HepG2 (cell line): ENCODE measurements at regions not wholly inside any gene's neighbourhood (a gene's known extent, or its start where the extent isn't known, plus 50 kb on each side); places are given as distances from the start of the nearest gene placed in this dataset.

Experiments used
- ATAC-seq: fragments of 200-7000 bp; cut with Tn5 transposase; 3 replicates; pipeline ENCODE4 v1.9.1; 2020; ENCODE audit warnings: mild to moderate bottlenecking, moderate library complexity
- BruUV-seq: library from RNA; stranded (reverse); fragments of 400-500 nt; replicated peaks from 2 replicates; lab custom pipeline; 2021; lab: Mats Ljungman, UMichigan
- CTCF ChIA-PET: fragments of 300-600 bp; formaldehyde crosslinking; extraction: SDS; loops from one replicate; lab custom pipeline; 2021; ENCODE audit warnings: low total read pairs, inconsistent platforms, low intra/inter-chr PET ratio; lab: Yijun Ruan, JAX
- POLR2A ChIA-PET: fragments of 350-600 bp; sonication (Branson Sonifier 250); formaldehyde crosslinking; loops from one replicate; lab custom pipeline; 2020; ENCODE audit warnings: antibody characterized with exemption, inconsistent platforms; lab: Yijun Ruan, JAX
- DNase-seq: peaks from one replicate; pipeline ENCODE4 v3.0.0-alpha.2; 2015; ENCODE audit warnings: low spot score
- FAIRE-seq: peaks from 3 replicates; lab custom pipeline; 2011; peaks lifted over from hg19 to GRCh38; lab: Jason Lieb, UNC
- H2AFZ ChIP-seq: one replicate; pipeline ENCODE4 v1.6.1; 2011; ENCODE audit warnings: low read length, inconsistent platforms
- H3K27ac ChIP-seq: fragments of 300-600 bp; 3 replicates; pipeline ENCODE4 v1.8.0; 2011; ENCODE audit warnings: mixed run types, mild to moderate bottlenecking, mixed read lengths, low read length, inconsistent platforms; ENCODE audit not compliant: insufficient read depth; ENCODE audit errors: extremely low read length
- H3K27me3 ChIP-seq, 2 experiments: fragments of 200-600 bp in 1 of 2; 2 replicates in 1 of 2; 3 replicates in 1 of 2; pipeline versions ENCODE4 v1.6.0 to v1.8.0; 2011; ENCODE audit warnings: low read length in 2 of 2, mild to moderate bottlenecking in 2 of 2, moderate library complexity in 2 of 2, inconsistent platforms in 1 of 2; ENCODE audit not compliant: insufficient read depth in 2 of 2, control insufficient read depth in 1 of 2
- H3K36me3 ChIP-seq, 2 experiments: fragments of 200-600 bp in 1 of 2; replicated peaks in 1 of 2; 2 replicates in 1 of 2; 3 replicates in 1 of 2; pipeline versions ENCODE4 v1.5.1 to v1.8.0; 2011; ENCODE audit warnings: low read length in 2 of 2, inconsistent platforms in 1 of 2; ENCODE audit not compliant: insufficient read depth in 2 of 2, control insufficient read depth in 1 of 2
- H3K4me1 ChIP-seq: 2 replicates; pipeline ENCODE4 v1.5.1; 2012; ENCODE audit warnings: low read length, inconsistent platforms; ENCODE audit not compliant: insufficient read depth
- H3K4me2 ChIP-seq: 2 replicates; pipeline ENCODE4 v1.6.0; 2011; ENCODE audit warnings: low read depth, low read length, inconsistent platforms
- H3K4me3 ChIP-seq, 3 experiments: fragments of 200-600 bp in 1 of 3; sonication (generic), shearing (Covaris generic) in 1 of 3; replicated peaks in 1 of 3; 2 replicates each; pipeline ENCODE4 v1.5.1; 2011 to 2016; ENCODE audit warnings: low read length in 3 of 3, inconsistent platforms in 2 of 3, low read depth in 2 of 3, mild to moderate bottlenecking in 2 of 3, control low read depth in 1 of 3, mixed read lengths in 1 of 3; ENCODE audit not compliant: insufficient read depth in 1 of 3
- H3K79me2 ChIP-seq: one replicate; pipeline ENCODE4 v1.6.1; 2011; ENCODE audit warnings: low read length, inconsistent platforms; ENCODE audit not compliant: insufficient read depth
- H3K9ac ChIP-seq: 2 replicates; pipeline ENCODE4 v1.6.0; 2011; ENCODE audit warnings: mild to moderate bottlenecking, low read depth, low read length, inconsistent platforms; ENCODE audit not compliant: insufficient read depth
- H3K9me3 ChIP-seq: 2 replicates; pipeline ENCODE4 v1.5.1; 2012; ENCODE audit warnings: mild to moderate bottlenecking, low read length
- H4K20me1 ChIP-seq: 2 replicates; pipeline ENCODE4 v1.6.0; 2011; ENCODE audit warnings: inconsistent platforms, mild to moderate bottlenecking, low read length, moderate library complexity; ENCODE audit not compliant: insufficient read depth
- CREB1 ChIP-seq, 2 experiments: fragments of 450-650 bp in 1 of 2; IDR thresholded peaks; 2 replicates each; pipeline ENCODE4 v1.6.1; 2016 to 2017; ENCODE audit warnings: control low read depth in 1 of 2, mild to moderate bottlenecking in 1 of 2, missing compliant biosample characterization in 1 of 2, missing genetic modification characterization in 1 of 2
- ISX ChIP-seq: sonication (generic); formaldehyde crosslinking; conservative IDR thresholded peaks from 2 replicates; pipeline ENCODE4 v1.5.0; 2020; ENCODE audit warnings: missing genetic modification reagents
- NFATC3 ChIP-seq: sonication (generic); formaldehyde crosslinking; IDR thresholded peaks from 2 replicates; pipeline ENCODE4 v1.5.1; 2020; ENCODE audit warnings: mild to moderate bottlenecking, missing genetic modification reagents
- NFKBIZ ChIP-seq: IDR thresholded peaks from 2 replicates; pipeline ENCODE4 v1.6.1; 2018; ENCODE audit warnings: missing genetic modification reagents, missing compliant biosample characterization
- REL ChIP-seq: sonication (generic); formaldehyde crosslinking; conservative IDR thresholded peaks from 2 replicates; pipeline ENCODE4 v1.8.0; 2022; ENCODE audit warnings: mild to moderate bottlenecking, missing genetic modification reagents, moderate library complexity
- SNAPC2 ChIP-seq: sonication (generic); formaldehyde crosslinking; IDR thresholded peaks from 2 replicates; pipeline ENCODE4 v1.8.1; 2022; ENCODE audit warnings: mild to moderate bottlenecking, missing genetic modification reagents
- SNRNP70 ChIP-seq: fragments of 200-400 bp; formaldehyde crosslinking; IDR thresholded peaks from 2 replicates; pipeline ENCODE4 v1.6.1; 2017; ENCODE audit warnings: mild to moderate bottlenecking, low read depth, low read length, moderate library complexity
- ZNF296 ChIP-seq: sonication (generic); formaldehyde crosslinking; conservative IDR thresholded peaks from 2 replicates; pipeline ENCODE4 v1.5.0; 2020; ENCODE audit warnings: mild to moderate bottlenecking, missing genetic modification reagents
- ZNF34 ChIP-seq: sonication (generic); formaldehyde crosslinking; IDR thresholded peaks from 2 replicates; pipeline ENCODE4 v1.4.0; 2020; ENCODE audit warnings: mild to moderate bottlenecking, missing genetic modification reagents, borderline replicate concordance
- ZNF441 ChIP-seq: sonication (generic); formaldehyde crosslinking; IDR thresholded peaks from 2 replicates; pipeline ENCODE4 v1.7.0; 2021; ENCODE audit warnings: missing genetic modification reagents, borderline replicate concordance
- ZNF891 ChIP-seq: sonication (generic); formaldehyde crosslinking; IDR thresholded peaks from 2 replicates; pipeline ENCODE4 v1.5.0; 2020; ENCODE audit warnings: mild to moderate bottlenecking, missing genetic modification reagents
- WGBS: methylation state at CpG from one replicate; pipeline ENCODE4 v1.1.6; 2017; ENCODE audit warnings: low lambda C conversion rate; 5-methylcytosine and 5-hydroxymethylcytosine counted together
- in situ Hi-C: cut with HindIII; loops from 2 replicates; pipeline ENCODE4 v1.10.0; 2017; ENCODE audit warnings: low pct_unique_long_range_greater_than_20kb; ENCODE audit not compliant: extremely low pct_ligation_motif_present
- intact Hi-C: fragments of 100-400 bp; cut with micrococcal nuclease; formaldehyde crosslinking; loops from one replicate; pipeline ENCODE4 v1.10.0; 2022; ENCODE audit not compliant: unreplicated experiment
- TF ChIP-seq, protein P1 (sequence below): sonication (generic); formaldehyde crosslinking; IDR thresholded peaks from 2 replicates; pipeline ENCODE4 v1.5.1; 2020; ENCODE audit warnings: mild to moderate bottlenecking, moderate library complexity, missing genetic modification reagents
- TF ChIP-seq, protein P2 (sequence below): IDR thresholded peaks from 2 replicates; pipeline ENCODE4 v1.6.1; 2016; ENCODE audit warnings: missing compliant biosample characterization, missing genetic modification reagents, borderline replicate concordance
- TF ChIP-seq, protein P3 (sequence below), 2 experiments: sonication (generic) in 1 of 2; formaldehyde crosslinking in 1 of 2; IDR thresholded peaks; 2 replicates each; pipeline versions ENCODE4 v1.5.1 to v1.6.1; 2011 to 2020; ENCODE audit warnings: borderline replicate concordance in 1 of 2, low read depth in 1 of 2, low read length in 1 of 2, mild to moderate bottlenecking in 1 of 2, missing genetic modification reagents in 1 of 2, moderate library complexity in 1 of 2
- TF ChIP-seq, protein P4 (sequence below): sonication (generic); formaldehyde crosslinking; IDR thresholded peaks from 2 replicates; pipeline ENCODE4 v1.4.0; 2020; ENCODE audit warnings: missing genetic modification reagents
- TF ChIP-seq, protein P5 (sequence below): sonication (generic); formaldehyde crosslinking; IDR thresholded peaks from 2 replicates; pipeline ENCODE4 v1.9.0; 2021; ENCODE audit warnings: missing genetic modification reagents, borderline replicate concordance

DNA sequence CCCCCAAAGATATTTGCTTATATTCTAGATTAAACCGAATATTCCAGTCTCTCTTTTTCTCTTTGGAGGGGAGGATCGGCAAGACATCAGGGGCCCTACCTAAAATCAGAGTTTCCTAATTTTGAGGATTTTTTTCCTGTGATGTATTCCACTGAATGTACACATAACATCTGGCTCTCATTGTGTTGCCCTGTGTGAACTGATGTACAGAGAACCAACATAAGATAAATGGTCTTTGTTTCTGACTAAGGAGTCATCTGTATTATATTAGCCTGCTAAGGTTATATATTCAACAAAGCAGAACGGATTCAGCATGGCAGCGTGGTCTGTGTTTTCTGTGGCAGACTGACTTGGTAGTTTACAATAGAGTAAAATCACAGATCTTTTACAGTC is 114.8 kb upstream of the NCAM2 start (continued):
- TF ChIP-seq, protein P1, sequence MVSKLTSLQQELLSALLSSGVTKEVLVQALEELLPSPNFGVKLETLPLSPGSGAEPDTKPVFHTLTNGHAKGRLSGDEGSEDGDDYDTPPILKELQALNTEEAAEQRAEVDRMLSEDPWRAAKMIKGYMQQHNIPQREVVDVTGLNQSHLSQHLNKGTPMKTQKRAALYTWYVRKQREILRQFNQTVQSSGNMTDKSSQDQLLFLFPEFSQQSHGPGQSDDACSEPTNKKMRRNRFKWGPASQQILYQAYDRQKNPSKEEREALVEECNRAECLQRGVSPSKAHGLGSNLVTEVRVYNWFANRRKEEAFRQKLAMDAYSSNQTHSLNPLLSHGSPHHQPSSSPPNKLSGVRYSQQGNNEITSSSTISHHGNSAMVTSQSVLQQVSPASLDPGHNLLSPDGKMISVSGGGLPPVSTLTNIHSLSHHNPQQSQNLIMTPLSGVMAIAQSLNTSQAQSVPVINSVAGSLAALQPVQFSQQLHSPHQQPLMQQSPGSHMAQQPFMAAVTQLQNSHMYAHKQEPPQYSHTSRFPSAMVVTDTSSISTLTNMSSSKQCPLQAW (CRISPR knock-in tag): no peak
- TF ChIP-seq, protein P2, sequence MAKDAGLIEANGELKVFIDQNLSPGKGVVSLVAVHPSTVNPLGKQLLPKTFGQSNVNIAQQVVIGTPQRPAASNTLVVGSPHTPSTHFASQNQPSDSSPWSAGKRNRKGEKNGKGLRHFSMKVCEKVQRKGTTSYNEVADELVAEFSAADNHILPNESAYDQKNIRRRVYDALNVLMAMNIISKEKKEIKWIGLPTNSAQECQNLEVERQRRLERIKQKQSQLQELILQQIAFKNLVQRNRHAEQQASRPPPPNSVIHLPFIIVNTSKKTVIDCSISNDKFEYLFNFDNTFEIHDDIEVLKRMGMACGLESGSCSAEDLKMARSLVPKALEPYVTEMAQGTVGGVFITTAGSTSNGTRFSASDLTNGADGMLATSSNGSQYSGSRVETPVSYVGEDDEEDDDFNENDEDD (CRISPR knock-in tag): no peak
- TF ChIP-seq ZNF34 (CRISPR knock-in tag) (no peak), CREB1 (IDR thresholded peaks at IDR 0.05) (no peak), CREB1 (CRISPR knock-in tag; IDR thresholded peaks at IDR 0.05) (no peak), NFKBIZ (CRISPR knock-in tag) (no peak)

DNA sequence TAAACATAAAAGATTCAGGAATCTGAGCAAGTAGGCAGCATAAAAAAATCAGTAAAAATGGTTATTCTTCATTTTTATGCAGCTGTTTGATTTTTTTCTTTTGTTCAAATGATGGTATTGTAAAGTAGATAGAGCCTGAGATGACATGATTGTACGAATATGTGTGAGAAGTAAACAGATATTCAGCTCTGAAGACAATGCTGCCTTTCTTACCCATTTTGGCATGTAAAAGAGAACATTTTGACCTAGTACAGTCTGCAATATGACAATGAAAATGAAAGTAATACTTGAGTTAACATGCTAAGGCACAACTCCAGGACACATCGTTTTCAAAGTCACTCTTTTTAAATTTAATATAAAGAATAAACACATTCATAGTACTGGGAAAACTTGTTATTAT is 95.7 kb upstream of the NCAM2 start:
- in situ Hi-C loops: no loop called here
- Histone ChIP-seq H2AFZ (no peak overlapping the region), H3K4me1 (no peaks in the 10 kb centered on the region), H3K27me3 (no peaks in the 10 kb centered on the region), H3K36me3 (no peaks in the 10 kb centered on the region), H3K4me2 (no peak overlapping the region), H3K9ac (no peak overlapping the region), H3K9me3 (peaks cover 83% of the 10 kb centered on the region), H3K27ac (no peak overlapping the region), H3K79me2 (no peaks in the 10 kb centered on the region), H3K4me3 (no peak overlapping the region), H4K20me1 (no peaks in the 10 kb centered on the region)
- 1% methylated on average over 2 of the region's 2 CpGs for WGBS
- POLR2A ChIA-PET: no interaction called here
- no peak for DNase-seq
- no TSS peak for BruUV-seq
- TF ChIP-seq REL (CRISPR knock-in tag): no peak
- no peak for TF ChIP-seq NFATC3
- TF ChIP-seq, protein P3, sequence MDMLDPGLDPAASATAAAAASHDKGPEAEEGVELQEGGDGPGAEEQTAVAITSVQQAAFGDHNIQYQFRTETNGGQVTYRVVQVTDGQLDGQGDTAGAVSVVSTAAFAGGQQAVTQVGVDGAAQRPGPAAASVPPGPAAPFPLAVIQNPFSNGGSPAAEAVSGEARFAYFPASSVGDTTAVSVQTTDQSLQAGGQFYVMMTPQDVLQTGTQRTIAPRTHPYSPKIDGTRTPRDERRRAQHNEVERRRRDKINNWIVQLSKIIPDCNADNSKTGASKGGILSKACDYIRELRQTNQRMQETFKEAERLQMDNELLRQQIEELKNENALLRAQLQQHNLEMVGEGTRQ (IDR thresholded peaks at IDR 0.05; ENCODE audit: low read depth, low read length): no peak
- TF ChIP-seq, protein P3 (CRISPR knock-in tag; IDR thresholded peaks at IDR 0.05; ENCODE audit: borderline replicate concordance): no peak
- no peak for TF ChIP-seq ZNF34 (CRISPR knock-in tag)
- no peak for TF ChIP-seq ZNF296 (CRISPR knock-in tag)
- no peak for TF ChIP-seq ISX (CRISPR knock-in tag)
- TF ChIP-seq, protein P4, sequence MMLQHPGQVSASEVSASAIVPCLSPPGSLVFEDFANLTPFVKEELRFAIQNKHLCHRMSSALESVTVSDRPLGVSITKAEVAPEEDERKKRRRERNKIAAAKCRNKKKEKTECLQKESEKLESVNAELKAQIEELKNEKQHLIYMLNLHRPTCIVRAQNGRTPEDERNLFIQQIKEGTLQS (CRISPR knock-in tag): no peak
- no peak for TF ChIP-seq ZNF891 (CRISPR knock-in tag)
- TF ChIP-seq SNAPC2: no peak
- TF ChIP-seq, protein P5, sequence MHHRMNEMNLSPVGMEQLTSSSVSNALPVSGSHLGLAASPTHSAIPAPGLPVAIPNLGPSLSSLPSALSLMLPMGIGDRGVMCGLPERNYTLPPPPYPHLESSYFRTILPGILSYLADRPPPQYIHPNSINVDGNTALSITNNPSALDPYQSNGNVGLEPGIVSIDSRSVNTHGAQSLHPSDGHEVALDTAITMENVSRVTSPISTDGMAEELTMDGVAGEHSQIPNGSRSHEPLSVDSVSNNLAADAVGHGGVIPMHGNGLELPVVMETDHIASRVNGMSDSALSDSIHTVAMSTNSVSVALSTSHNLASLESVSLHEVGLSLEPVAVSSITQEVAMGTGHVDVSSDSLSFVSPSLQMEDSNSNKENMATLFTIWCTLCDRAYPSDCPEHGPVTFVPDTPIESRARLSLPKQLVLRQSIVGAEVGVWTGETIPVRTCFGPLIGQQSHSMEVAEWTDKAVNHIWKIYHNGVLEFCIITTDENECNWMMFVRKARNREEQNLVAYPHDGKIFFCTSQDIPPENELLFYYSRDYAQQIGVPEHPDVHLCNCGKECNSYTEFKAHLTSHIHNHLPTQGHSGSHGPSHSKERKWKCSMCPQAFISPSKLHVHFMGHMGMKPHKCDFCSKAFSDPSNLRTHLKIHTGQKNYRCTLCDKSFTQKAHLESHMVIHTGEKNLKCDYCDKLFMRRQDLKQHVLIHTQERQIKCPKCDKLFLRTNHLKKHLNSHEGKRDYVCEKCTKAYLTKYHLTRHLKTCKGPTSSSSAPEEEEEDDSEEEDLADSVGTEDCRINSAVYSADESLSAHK (CRISPR knock-in tag): no peak
- no peak for TF ChIP-seq SNRNP70
- TF ChIP-seq ZNF441 (CRISPR knock-in tag): no peak
- CTCF ChIA-PET: no interaction called here
- ATAC-seq: no peak
- no peak for FAIRE-seq
- intact Hi-C loops: no loop called here
